D341Med (cell line): ENCODE measurements at regions not wholly inside any gene's neighbourhood (a gene's known extent, or its start where the extent isn't known, plus 50 kb on each side); places are given as distances from the start of the nearest gene placed in this dataset.
"Not testable (repeated sequence)": the region's sequence is repeated elsewhere in the genome, so short reads cannot be mapped to it uniquely, and the experiment has no call there.

ENCODE experiments used
- DNase-seq: peaks from one replicate; pipeline ENCODE4 v3.0.0; 2012; ENCODE audit warnings: low spot score

DNA sequence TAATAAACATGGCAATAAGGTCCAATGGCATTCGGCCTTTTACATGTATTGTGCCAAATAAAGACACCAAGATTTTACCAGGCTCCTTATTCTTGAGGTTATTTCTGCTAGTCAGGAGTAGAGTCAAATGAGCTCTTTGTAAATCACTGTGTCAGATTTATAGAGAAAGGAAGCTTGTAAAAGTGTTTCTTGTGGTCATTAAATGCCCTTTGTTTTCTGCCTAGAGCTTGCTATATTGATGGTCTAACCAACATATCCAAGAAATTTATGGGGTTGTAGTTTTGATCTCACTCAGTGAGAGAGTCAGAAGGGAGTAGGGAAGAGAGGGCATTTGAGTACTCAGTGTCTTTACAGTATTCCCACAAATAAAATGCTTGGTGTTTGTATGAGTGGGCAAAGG, 86.2 kb upstream of the FRMPD4 start:
- no peak for DNase-seq

DNA sequence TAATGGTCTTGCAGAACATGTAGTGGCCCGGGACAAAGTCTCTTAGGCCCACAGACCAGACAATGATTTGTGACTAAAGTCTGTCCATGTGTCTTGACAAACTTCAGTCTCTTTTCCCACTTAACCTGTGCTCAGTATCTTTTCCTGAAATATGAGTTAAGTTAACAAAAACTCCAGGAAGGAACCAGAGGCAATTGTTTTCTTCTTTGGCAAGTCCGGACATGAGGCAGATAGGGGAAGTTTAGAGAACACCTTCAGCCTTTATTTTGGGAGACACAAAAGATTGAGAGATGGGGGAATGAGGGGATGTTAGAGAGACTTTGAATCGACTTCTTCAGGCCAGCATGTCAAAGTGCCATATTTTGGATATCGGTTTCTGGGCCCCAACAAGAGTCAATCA, 80.2 kb upstream of the FRMPD4 start:
- no peak for DNase-seq

DNA sequence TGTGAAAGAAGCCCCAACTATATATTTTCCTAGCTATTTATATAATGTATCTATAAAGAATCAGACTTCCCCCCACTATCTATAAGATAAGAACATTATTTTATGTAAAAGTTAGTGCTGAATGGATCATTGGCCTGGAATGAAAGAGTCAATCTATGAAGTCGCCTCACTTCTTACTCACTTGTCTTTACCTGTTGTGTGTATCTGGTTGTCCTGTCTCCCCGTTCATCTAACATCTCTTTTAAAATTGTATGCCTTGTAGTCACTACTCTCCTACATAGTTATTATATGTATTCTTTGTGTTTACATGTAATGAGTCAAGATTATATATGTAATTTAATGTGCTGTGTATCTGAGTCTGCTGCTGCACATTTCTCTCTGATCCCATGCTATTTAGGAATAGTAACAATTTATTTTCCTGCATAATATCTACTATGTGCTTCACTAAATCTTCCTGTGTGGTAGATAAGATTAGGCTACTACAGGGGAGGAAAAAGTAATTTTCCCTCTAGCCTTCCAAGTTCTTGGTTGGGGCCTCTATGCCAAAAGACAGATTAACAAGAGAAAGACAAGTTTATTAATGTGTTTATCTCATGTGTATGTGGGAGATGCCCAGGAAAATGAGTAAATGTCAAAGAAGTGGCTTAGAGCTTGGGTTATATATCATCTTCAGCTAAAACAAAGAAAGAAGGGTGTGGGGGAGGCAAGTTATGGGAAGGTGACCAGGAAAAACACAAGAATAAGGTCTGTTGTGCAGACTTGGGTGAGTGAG, 77.6 kb upstream of the FRMPD4 start:
- no peak for DNase-seq

- DNase-seq, result no peak
Observed at GRCh38 chrX:12065251-12065650, 73.0 kb upstream of the FRMPD4 start.

GRCh38 chrX:12076046-12076445, 62.2 kb upstream of the FRMPD4 start:
- no peak for DNase-seq

DNA sequence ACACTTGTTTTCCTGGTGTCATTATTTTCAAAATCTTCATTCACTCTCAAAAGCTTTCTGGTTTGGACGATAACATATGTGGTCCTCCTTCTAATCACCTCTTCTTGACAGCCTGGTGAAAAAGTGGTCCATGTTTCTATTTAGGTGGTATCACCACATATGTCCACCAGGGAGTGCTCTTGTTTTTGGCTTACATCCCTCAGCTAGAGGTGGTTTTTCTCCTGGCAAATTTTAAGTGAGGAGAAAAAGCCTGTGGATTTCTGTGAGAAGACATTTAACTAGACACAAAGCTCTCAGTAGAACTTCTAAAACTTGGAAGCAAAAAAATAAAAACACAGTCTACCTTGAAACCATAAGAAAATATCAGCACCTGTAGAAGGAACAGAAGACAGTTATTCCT, 58.0 kb upstream of the FRMPD4 start:
- peak; percentile 37 for DNase-seq

DNA sequence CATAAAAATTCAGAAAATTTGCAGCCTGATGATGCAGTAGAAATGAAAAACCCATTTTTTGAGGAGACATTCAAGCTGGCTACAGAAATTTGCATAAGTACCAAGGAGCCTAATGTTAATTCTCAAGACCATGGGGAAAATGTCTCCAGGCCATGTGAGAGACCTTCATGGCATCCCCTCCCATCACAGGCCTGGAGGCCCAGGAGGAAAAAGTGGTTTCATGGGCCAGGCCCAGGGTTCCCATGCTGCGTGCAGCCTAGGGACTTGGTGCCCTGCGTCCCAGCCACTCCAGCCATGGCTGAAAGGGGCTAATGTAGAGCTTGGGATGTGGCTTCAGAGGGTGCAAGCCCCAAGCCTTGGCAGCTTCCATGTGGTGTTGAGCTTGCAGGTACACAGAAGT, 55.3 kb upstream of the FRMPD4 start:
- DNase-seq, result not testable (repeated sequence)
